K562 (cell line): ENCODE measurements at regions not wholly inside any gene's neighbourhood (a gene's known extent, or its start where the extent isn't known, plus 50 kb on each side); places are given as distances from the start of the nearest gene placed in this dataset.

Experiments
- BRD9 ChIP-seq: fragments of 450-650 bp; IDR thresholded peaks from 2 replicates; pipeline ENCODE4 v1.6.1; 2018; ENCODE audit warnings: low read depth; ENCODE audit not compliant: partially characterized antibody
- CXXC5 ChIP-seq: fragments of 250-450 bp; sonication (Bioruptor Pico); IDR thresholded peaks from 2 replicates; pipeline ENCODE4 v1.8.0; 2022; ENCODE audit warnings: inconsistent platforms, mild to moderate bottlenecking, moderate library complexity
- DACH1 ChIP-seq: fragments of 450-650 bp; IDR thresholded peaks from 2 replicates; pipeline ENCODE4 v1.6.1; 2018; ENCODE audit not compliant: partially characterized antibody
- EP300 ChIP-seq: IDR thresholded peaks from 2 replicates; pipeline ENCODE4 v1.6.1; 2012; ENCODE audit warnings: low read length, improper control_type of control experiment
- HCFC1 ChIP-seq: IDR thresholded peaks from 2 replicates; pipeline ENCODE4 v1.6.1; 2012; ENCODE audit warnings: low read depth, low read length, improper control_type of control experiment
- HNRNPK ChIP-seq: fragments of 200-400 bp; formaldehyde crosslinking; IDR thresholded peaks from one replicate; pipeline ENCODE4 v1.6.1; 2018; ENCODE audit warnings: mild to moderate bottlenecking, low read depth, low read length; ENCODE audit not compliant: poor library complexity, severe bottlenecking
- HNRNPLL ChIP-seq: fragments of 200-400 bp; formaldehyde crosslinking; IDR thresholded peaks from 2 replicates; pipeline ENCODE4 v1.6.1; 2017; ENCODE audit warnings: low read length, low read depth, mild to moderate bottlenecking; ENCODE audit not compliant: poor library complexity, severe bottlenecking
- KDM1A ChIP-seq, 2 experiments: fragments of 450-650 bp; IDR thresholded peaks; 2 replicates each; pipeline ENCODE4 v1.6.1; 2016; ENCODE audit warnings: mild to moderate bottlenecking in 2 of 2
- MAZ ChIP-seq, 2 experiments: fragments of 450-650 bp in 1 of 2; sonication (generic) in 1 of 2; formaldehyde crosslinking; IDR thresholded peaks in 1 of 2; conservative IDR thresholded peaks in 1 of 2; 2 replicates each; pipeline versions ENCODE4 v1.4.0 to v1.5.0; 2020; ENCODE audit warnings: mild to moderate bottlenecking in 1 of 2, missing genetic modification reagents in 1 of 2
- MECOM ChIP-seq: fragments of 250-450 bp; sonication (Bioruptor Pico); IDR thresholded peaks from 2 replicates; pipeline ENCODE4 v1.8.0; 2022; ENCODE audit warnings: inconsistent platforms
- MXI1 ChIP-seq: IDR thresholded peaks from 2 replicates; pipeline ENCODE4 v1.6.1; 2011; ENCODE audit warnings: low read depth, mild to moderate bottlenecking, improper control_type of control experiment, low read length
- PML ChIP-seq: IDR thresholded peaks from 2 replicates; pipeline ENCODE4 v1.6.1; 2012; ENCODE audit warnings: low read length, inconsistent platforms
- POLR2G ChIP-seq: fragments of 200-400 bp; formaldehyde crosslinking; IDR thresholded peaks from 2 replicates; pipeline ENCODE4 v1.6.1; 2017; ENCODE audit warnings: low read depth, mild to moderate bottlenecking, antibody characterized with exemption, low read length, moderate library complexity
- RCOR1 ChIP-seq, 2 experiments: IDR thresholded peaks; 2 replicates each; pipeline ENCODE4 v1.6.1; 2012; ENCODE audit warnings: low read depth in 2 of 2, low read length in 2 of 2, borderline replicate concordance in 1 of 2, improper control_type of control experiment in 1 of 2
- SIN3B ChIP-seq: fragments of 450-650 bp; IDR thresholded peaks from 2 replicates; pipeline ENCODE4 v1.6.1; 2017; ENCODE audit warnings: low read depth, mild to moderate bottlenecking, moderate library complexity
- SOX6 ChIP-seq: fragments of 450-650 bp; IDR thresholded peaks from 2 replicates; pipeline ENCODE4 v1.6.1; 2014; ENCODE audit warnings: mild to moderate bottlenecking
- TAF1 ChIP-seq: IDR thresholded peaks from 2 replicates; pipeline ENCODE4 v1.6.1; 2011; ENCODE audit warnings: mild to moderate bottlenecking, low read length, moderate library complexity; ENCODE audit not compliant: insufficient read depth, control insufficient read depth, severe bottlenecking; ENCODE audit errors: extremely low read depth
- TAL1 ChIP-seq: fragments of 450-650 bp; IDR thresholded peaks from 2 replicates; pipeline ENCODE4 v1.6.1; 2016; ENCODE audit warnings: mild to moderate bottlenecking
- TEAD2 ChIP-seq: fragments of 450-650 bp; IDR thresholded peaks from 2 replicates; pipeline ENCODE4 v1.6.1; 2016; ENCODE audit warnings: missing genetic modification characterization, control low read depth, missing compliant biosample characterization
- YBX1 ChIP-seq: fragments of 450-650 bp; IDR thresholded peaks from 2 replicates; pipeline ENCODE4 v1.7.1; 2016; ENCODE audit warnings: mild to moderate bottlenecking
- ZNF311 ChIP-seq: fragments of 250-450 bp; sonication (Bioruptor Pico); IDR thresholded peaks from 2 replicates; pipeline ENCODE4 v1.4.0; 2020; ENCODE audit warnings: mild to moderate bottlenecking, moderate library complexity
- ZNF766 ChIP-seq: fragments of 200-800 bp; sonication (Bioruptor generic); conservative IDR thresholded peaks from 2 replicates; pipeline ENCODE4 v1.6.1; 2016; ENCODE audit warnings: missing genetic modification characterization, missing compliant biosample characterization
- TF ChIP-seq, protein P1 (sequence below), 2 experiments: fragments of 200-800 bp in 1 of 2; sonication (Bioruptor generic) in 1 of 2; sonication (generic) in 1 of 2; formaldehyde crosslinking in 1 of 2; IDR thresholded peaks in 1 of 2; conservative IDR thresholded peaks in 1 of 2; 2 replicates each; pipeline versions ENCODE4 v1.5.0 to v1.6.1; 2016 to 2020; ENCODE audit warnings: missing compliant biosample characterization in 1 of 2, missing genetic modification characterization in 1 of 2, missing genetic modification reagents in 1 of 2
- TF ChIP-seq, protein P2 (sequence below): fragments of 250-450 bp; sonication (Bioruptor Pico); IDR thresholded peaks from 2 replicates; pipeline ENCODE4 v1.4.0; 2020
- TF ChIP-seq, protein P3 (sequence below), 2 experiments: fragments of 450-650 bp; IDR thresholded peaks; 2 replicates each; pipeline ENCODE4 v1.6.1; 2016

- TF ChIP-seq POLR2G, result peak; percentile 66; the same call in 1 of the 2 replicates
- TF ChIP-seq EP300, result peak; percentile 6
- TF ChIP-seq, protein P1, sequence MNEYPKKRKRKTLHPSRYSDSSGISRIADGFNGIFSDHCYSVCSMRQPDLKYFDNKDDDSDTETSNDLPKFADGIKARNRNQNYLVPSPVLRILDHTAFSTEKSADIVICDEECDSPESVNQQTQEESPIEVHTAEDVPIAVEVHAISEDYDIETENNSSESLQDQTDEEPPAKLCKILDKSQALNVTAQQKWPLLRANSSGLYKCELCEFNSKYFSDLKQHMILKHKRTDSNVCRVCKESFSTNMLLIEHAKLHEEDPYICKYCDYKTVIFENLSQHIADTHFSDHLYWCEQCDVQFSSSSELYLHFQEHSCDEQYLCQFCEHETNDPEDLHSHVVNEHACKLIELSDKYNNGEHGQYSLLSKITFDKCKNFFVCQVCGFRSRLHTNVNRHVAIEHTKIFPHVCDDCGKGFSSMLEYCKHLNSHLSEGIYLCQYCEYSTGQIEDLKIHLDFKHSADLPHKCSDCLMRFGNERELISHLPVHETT (CRISPR knock-in tag; conservative IDR thresholded peaks at IDR 0.05 in 1 of 2, IDR thresholded peaks at IDR 0.05 in 1 of 2), result 0 out of 4 replicates have a peak, but pooled peaks of 1 of the 2 experiments have one; percentile 14
- TF ChIP-seq MXI1, result no peak
- TF ChIP-seq RCOR1 (IDR thresholded peaks at IDR 0.05; ENCODE audit: borderline replicate concordance in 1 of 2, low read depth in 2 of 2, low read length in 2 of 2), result peak in 1 of 2 experiments; percentile 72; a peak in 2 of 4 replicates
- 0 out of 2 replicates have a peak, but pooled peaks have one; percentile 26 for TF ChIP-seq SIN3B
- TF ChIP-seq PML, result no peak
- no peak for TF ChIP-seq YBX1
- 0 out of 2 replicates have a peak, but pooled peaks have one; percentile 15 for TF ChIP-seq CXXC5 (CRISPR knock-in tag)
- TF ChIP-seq BRD9, result peak; percentile 24
- no peak for TF ChIP-seq TAL1
- TF ChIP-seq HNRNPLL, result peak; percentile 28
- TF ChIP-seq TEAD2, result 0 out of 2 replicates have a peak, but pooled peaks have one; percentile 13
- no peak for TF ChIP-seq HNRNPK
- TF ChIP-seq DACH1, result peak; percentile 5
- TF ChIP-seq, protein P2, sequence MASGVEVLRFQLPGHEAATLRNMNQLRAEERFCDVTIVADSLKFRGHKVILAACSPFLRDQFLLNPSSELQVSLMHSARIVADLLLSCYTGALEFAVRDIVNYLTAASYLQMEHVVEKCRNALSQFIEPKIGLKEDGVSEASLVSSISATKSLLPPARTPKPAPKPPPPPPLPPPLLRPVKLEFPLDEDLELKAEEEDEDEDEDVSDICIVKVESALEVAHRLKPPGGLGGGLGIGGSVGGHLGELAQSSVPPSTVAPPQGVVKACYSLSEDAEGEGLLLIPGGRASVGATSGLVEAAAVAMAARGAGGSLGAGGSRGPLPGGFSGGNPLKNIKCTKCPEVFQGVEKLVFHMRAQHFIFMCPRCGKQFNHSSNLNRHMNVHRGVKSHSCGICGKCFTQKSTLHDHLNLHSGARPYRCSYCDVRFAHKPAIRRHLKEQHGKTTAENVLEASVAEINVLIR (CRISPR knock-in tag), result no peak
- peak; percentile 5 to 58; a peak in 1 of 4 replicates for TF ChIP-seq MAZ (CRISPR knock-in tag; conservative IDR thresholded peaks at IDR 0.05 in 1 of 2, IDR thresholded peaks at IDR 0.05 in 1 of 2)
- TF ChIP-seq, protein P3, sequence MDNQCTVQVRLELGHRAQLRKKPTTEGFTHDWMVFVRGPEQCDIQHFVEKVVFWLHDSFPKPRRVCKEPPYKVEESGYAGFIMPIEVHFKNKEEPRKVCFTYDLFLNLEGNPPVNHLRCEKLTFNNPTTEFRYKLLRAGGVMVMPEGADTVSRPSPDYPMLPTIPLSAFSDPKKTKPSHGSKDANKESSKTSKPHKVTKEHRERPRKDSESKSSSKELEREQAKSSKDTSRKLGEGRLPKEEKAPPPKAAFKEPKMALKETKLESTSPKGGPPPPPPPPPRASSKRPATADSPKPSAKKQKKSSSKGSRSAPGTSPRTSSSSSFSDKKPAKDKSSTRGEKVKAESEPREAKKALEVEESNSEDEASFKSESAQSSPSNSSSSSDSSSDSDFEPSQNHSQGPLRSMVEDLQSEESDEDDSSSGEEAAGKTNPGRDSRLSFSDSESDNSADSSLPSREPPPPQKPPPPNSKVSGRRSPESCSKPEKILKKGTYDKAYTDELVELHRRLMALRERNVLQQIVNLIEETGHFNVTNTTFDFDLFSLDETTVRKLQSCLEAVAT (IDR thresholded peaks at IDR 0.05), result peak; percentile 52 to 62; a peak in 2 of 4 replicates
- no peak for TF ChIP-seq MECOM (CRISPR knock-in tag)
- TF ChIP-seq KDM1A (IDR thresholded peaks at IDR 0.05), result peak in 1 of 2 experiments; percentile 72; a peak in 2 of 4 replicates
- no peak for TF ChIP-seq ZNF311 (CRISPR knock-in tag)
- TF ChIP-seq SOX6, result no peak
- TF ChIP-seq TAF1, result peak; percentile 90
- TF ChIP-seq ZNF766, result no peak; the same call in none of the 2 replicates
- TF ChIP-seq HCFC1, result peak; percentile 48; the same call in 1 of the 2 replicates
These were observed 57.6 kb upstream of the EZH2 start (continued) for GRCh38 chr7:148941598-148942275.
